ENCODE measurements at regions not wholly inside any gene's neighbourhood (a gene's known extent, or its start where the extent isn't known, plus 50 kb on each side); places are given as distances from the start of the nearest gene placed in this dataset.

- intact Hi-C loops (cut with DNase I; ENCODE audit: low total_unique reads), result no loop called here
- Histone ChIP-seq H3K4me1 (no peaks in the 10 kb centered on the region), H3K9me3 (no peaks in the 10 kb centered on the region), H3K4me3 (no peak overlapping the region), H3K27ac (no peak overlapping the region), H3K27me3 (no peaks in the 10 kb centered on the region), H3K36me3 (no peaks in the 10 kb centered on the region)
- DNase-seq, result no peak
- TF ChIP-seq CTCF (IDR thresholded peaks at IDR 0.05), result no peak
These were observed 180.4 kb upstream of the GALNT2 start for GRCh38 chr1:229886636-229887035.

- no peak overlapping the region for H3K27ac ChIP-seq
- no peaks in the 10 kb centered on the region for H3K4me1 ChIP-seq
- TF ChIP-seq CTCF (IDR thresholded peaks at IDR 0.05), result no peak
- no peak for DNase-seq
- H3K9me3 ChIP-seq, result no peaks in the 10 kb centered on the region
- H3K4me3 ChIP-seq, result no peak overlapping the region
- intact Hi-C loops (cut with DNase I; ENCODE audit: low total_unique reads), result no loop called here
- H3K27me3 ChIP-seq, result no peaks in the 10 kb centered on the region
- no peaks in the 10 kb centered on the region for H3K36me3 ChIP-seq
These were observed 179.8 kb upstream of the GALNT2 start for GRCh38 chr1:229887043-229887822.

- no peak for DNase-seq
- H3K4me3 ChIP-seq, result no peak overlapping the region
- no peaks in the 10 kb centered on the region for H3K27me3 ChIP-seq
- intact Hi-C loops (cut with DNase I; ENCODE audit: low total_unique reads), result no loop called here
- no peaks in the 10 kb centered on the region for H3K4me1 ChIP-seq
- no peaks in the 10 kb centered on the region for H3K36me3 ChIP-seq
- TF ChIP-seq CTCF (IDR thresholded peaks at IDR 0.05), result no peak
- H3K9me3 ChIP-seq, result no peaks in the 10 kb centered on the region
- no peak overlapping the region for H3K27ac ChIP-seq
These were observed 178.9 kb upstream of the GALNT2 start for GRCh38 chr1:229888157-229888556.

GRCh38 chr1:229888561-229889001 lies 178.5 kb upstream of the GALNT2 start:
- no peak overlapping the region for H3K27ac ChIP-seq
- no peak for DNase-seq

GRCh38 chr1:229889031-229889517 lies 178.0 kb upstream of the GALNT2 start:
- no peak for TF ChIP-seq CTCF (IDR thresholded peaks at IDR 0.05)
- intact Hi-C loops (cut with DNase I; ENCODE audit: low total_unique reads), result no loop called here
- H3K27me3 ChIP-seq, result no peaks in the 10 kb centered on the region
- H3K27ac ChIP-seq, result no peak overlapping the region
- no peaks in the 10 kb centered on the region for H3K4me1 ChIP-seq
- no peaks in the 10 kb centered on the region for H3K9me3 ChIP-seq
- no peak for DNase-seq
- no peaks in the 10 kb centered on the region for H3K36me3 ChIP-seq
- no peak overlapping the region for H3K4me3 ChIP-seq

More at GRCh38 chr1:229888561-229889001, 178.5 kb upstream of the GALNT2 start:
- Histone ChIP-seq H3K36me3 (no peaks in the 10 kb centered on the region), H3K4me1 (no peaks in the 10 kb centered on the region), H3K4me3 (no peak overlapping the region), H3K9me3 (no peaks in the 10 kb centered on the region), H3K27me3 (no peaks in the 10 kb centered on the region)
- intact Hi-C loops (cut with DNase I; ENCODE audit: low total_unique reads), result no loop called here
- no peak for TF ChIP-seq CTCF (IDR thresholded peaks at IDR 0.05)
